B cell (primary cell): ENCODE measurements at regions not wholly inside any gene's neighbourhood (a gene's known extent, or its start where the extent isn't known, plus 50 kb on each side); places are given as distances from the start of the nearest gene placed in this dataset.

Experiments
- ATAC-seq: fragments of 200-7000 bp; cut with Tn5 transposase; one replicate; pipeline ENCODE4 v1.10.0; 2021; ENCODE audit warnings: low read depth, mild to moderate bottlenecking, moderate number of reproducible peaks, moderate library complexity
- CTCF ChIA-PET: fragments of 350-600 bp; sonication (Branson Sonifier 250); formaldehyde crosslinking; loops from one replicate; lab custom pipeline; 2021; ENCODE audit warnings: antibody characterized with exemption, inconsistent platforms; lab: Charles Lee
- POLR2A ChIA-PET: fragments of 350-600 bp; sonication (Branson Sonifier 250); formaldehyde crosslinking; loops from one replicate; lab custom pipeline; 2021; ENCODE audit warnings: antibody characterized with exemption; lab: Charles Lee
- DNase-seq: peaks from one replicate; pipeline ENCODE4 v3.0.0; 2013
- H2AFZ ChIP-seq: 2 replicates; pipeline ENCODE4 v1.6.1; 2012; ENCODE audit warnings: mild to moderate bottlenecking, low read depth, low read length; ENCODE audit not compliant: insufficient read depth, poor library complexity, severe bottlenecking
- H3K27ac ChIP-seq, 2 donors: 1 replicate in 1 of 2; 2 replicates in 1 of 2; pipeline ENCODE4 v1.5.1; 2012 to 2013; ENCODE audit warnings: low read length in 2 of 2, mild to moderate bottlenecking in 2 of 2, moderate library complexity in 1 of 2
- H3K27me3 ChIP-seq, 4 experiments: fragments of 200-600 bp in 1 of 4; sonication (generic) in 1 of 4; replicated peaks in 1 of 4; 1 replicate in 2 of 4; 2 replicates in 2 of 4; pipeline versions ENCODE4 v1.6.1 to v1.7.0; 2013 to 2016; ENCODE audit warnings: low read length in 3 of 4, mild to moderate bottlenecking in 2 of 4, mixed read lengths in 1 of 4, moderate library complexity in 1 of 4; ENCODE audit not compliant: insufficient read depth in 4 of 4, control insufficient read depth in 3 of 4; ENCODE audit errors: control extremely low read depth in 1 of 4
- H3K36me3 ChIP-seq, 2 experiments: replicated peaks in 1 of 2; 1 replicate in 1 of 2; 2 replicates in 1 of 2; pipeline versions ENCODE4 v1.6.1 to v1.7.1; 2013; ENCODE audit warnings: low read length in 1 of 2; ENCODE audit not compliant: insufficient read depth in 2 of 2, control insufficient read depth in 1 of 2; ENCODE audit errors: control extremely low read depth in 1 of 2, extremely low read depth in 1 of 2
- H3K4me1 ChIP-seq, 2 donors: fragments of 200-600 bp in 1 of 2; sonication (generic) in 1 of 2; 1 replicate in 1 of 2; 2 replicates in 1 of 2; pipeline versions ENCODE4 v1.5.1 to v1.6.1; 2013 to 2017; ENCODE audit warnings: low read length in 2 of 2; ENCODE audit not compliant: control insufficient read depth in 2 of 2, insufficient read depth in 2 of 2
- H3K4me2 ChIP-seq: replicated peaks from 2 replicates; pipeline ENCODE3; 2012; ENCODE audit warnings: mild to moderate bottlenecking, low read depth, low read length; ENCODE audit not compliant: poor library complexity, severe bottlenecking
- H3K4me3 ChIP-seq, 5 experiments: fragments of 200-600 bp in 1 of 5; sonication (generic) in 1 of 5; 1 replicate in 3 of 5; 2 replicates in 2 of 5; pipeline versions ENCODE4 v1.5.1 to v1.7.0; 2011 to 2016; ENCODE audit warnings: low read length in 4 of 5, mild to moderate bottlenecking in 4 of 5, low read depth in 2 of 5, control low read depth in 1 of 5, moderate library complexity in 1 of 5; ENCODE audit not compliant: insufficient read depth in 1 of 5; ENCODE audit errors: control extremely low read depth in 1 of 5, extremely low read depth in 1 of 5
- H3K79me2 ChIP-seq: fragments of 200-600 bp; sonication (generic); one replicate; pipeline ENCODE4 v1.6.0; 2016; ENCODE audit warnings: low read length; ENCODE audit not compliant: control insufficient read depth, insufficient read depth
- H3K9ac ChIP-seq: fragments of 200-600 bp; sonication (generic); 2 replicates; pipeline ENCODE4 v1.6.1; 2017; ENCODE audit warnings: mild to moderate bottlenecking, low read length, moderate library complexity
- H3K9me3 ChIP-seq, 3 donors: one replicate each; pipeline versions ENCODE4 v1.6.1 to v1.7.1; 2013; ENCODE audit warnings: low read length in 2 of 3; ENCODE audit not compliant: control insufficient read depth in 2 of 3, insufficient read depth in 1 of 3; ENCODE audit errors: control extremely low read depth in 1 of 3
- H4K20me1 ChIP-seq: 2 replicates; pipeline ENCODE4 v1.6.0; 2012; ENCODE audit warnings: mild to moderate bottlenecking, low read length; ENCODE audit not compliant: insufficient read depth, control insufficient read depth, poor library complexity, severe bottlenecking
- H3K27ac Mint-ChIP-seq: one replicate; pipeline ENCODE4 v1.8.0; 2021; ENCODE audit warnings: mixed read lengths
- H3K27me3 Mint-ChIP-seq: one replicate; pipeline ENCODE4 v1.8.0; 2021; ENCODE audit warnings: mixed read lengths
- H3K4me1 Mint-ChIP-seq: one replicate; pipeline ENCODE4 v1.8.0; 2021; ENCODE audit warnings: mixed read lengths
- H3K4me3 Mint-ChIP-seq: one replicate; pipeline ENCODE4 v1.8.0; 2021; ENCODE audit warnings: mixed read lengths
- H3K9me3 Mint-ChIP-seq: one replicate; pipeline ENCODE4 v1.8.0; 2022; ENCODE audit warnings: mixed read lengths; ENCODE audit not compliant: insufficient read depth
- CTCF ChIP-seq: fragments of 200-600 bp; IDR thresholded peaks from one replicate; pipeline ENCODE4 v1.8.0; 2022; ENCODE audit warnings: antibody characterized with exemption, mild to moderate bottlenecking
- EZH2 ChIP-seq: IDR thresholded peaks from 2 replicates; pipeline ENCODE4 v1.6.1; 2012; ENCODE audit warnings: borderline replicate concordance, low read depth, mild to moderate bottlenecking, moderate library complexity, low read length; ENCODE audit not compliant: insufficient read depth, poor library complexity, severe bottlenecking
- WGBS: methylation state at CpG from one replicate; pipeline ENCODE4 v1.1.5; 2013; ENCODE audit warnings: missing lambda C conversion rate; ENCODE audit not compliant: insufficient coverage; 5-methylcytosine and 5-hydroxymethylcytosine counted together
- intact Hi-C: fragments of 100-400 bp; cut with micrococcal nuclease; formaldehyde crosslinking; loops from one replicate; pipeline ENCODE4 v1.10.0; 2022

DNA sequence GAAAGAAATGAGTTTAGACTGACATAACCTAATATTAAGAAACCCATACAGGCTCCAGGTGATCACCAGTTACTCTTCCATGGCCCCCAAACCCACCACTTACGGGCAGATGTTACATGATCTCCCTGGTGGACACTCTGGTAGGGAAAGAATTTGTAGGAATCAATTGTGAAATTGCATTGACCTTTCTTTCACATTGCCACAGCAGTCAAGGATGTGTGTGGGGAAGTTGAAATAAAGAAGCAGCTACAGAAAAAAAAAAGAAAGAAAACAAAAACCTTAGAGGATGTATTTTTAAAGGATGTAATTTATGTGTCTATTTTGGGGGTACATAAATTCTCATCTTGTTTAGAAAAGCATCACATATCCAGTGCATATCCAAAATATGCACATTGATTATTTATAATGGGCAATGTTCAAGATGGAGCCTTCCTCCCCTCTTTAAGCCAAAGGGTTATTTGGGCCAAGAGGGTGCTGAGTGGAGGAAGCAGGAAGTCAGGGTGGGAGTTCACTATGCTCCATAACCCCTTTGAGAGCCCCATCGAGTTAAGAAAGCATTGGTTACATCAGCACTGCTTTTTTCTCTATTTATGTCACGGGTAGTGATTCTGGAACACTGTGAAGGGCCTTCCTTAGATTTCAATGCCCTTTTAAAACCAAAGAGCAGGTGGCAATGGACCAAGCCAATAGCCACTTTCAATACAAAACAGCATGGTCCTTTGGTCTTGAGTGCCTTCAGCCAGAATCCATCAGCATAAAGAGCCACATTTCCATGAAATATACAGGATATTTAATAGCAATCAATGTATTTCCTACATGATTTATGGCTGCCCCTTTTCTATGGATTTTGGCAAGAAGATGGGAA, 169.6 kb downstream of the LACC1 start:
- H3K4me1 Mint-ChIP-seq = no peaks in the 10 kb centered on the region
- H3K4me3 Mint-ChIP-seq = no peak overlapping the region
- Histone ChIP-seq H4K20me1 (no peaks in the 10 kb centered on the region), H3K4me2 (no peak overlapping the region), H3K4me3 (no peak overlapping the region), H3K79me2 (no peaks in the 10 kb centered on the region), H3K27ac (no peak overlapping the region), H3K9ac (no peak overlapping the region), H3K36me3 (no peaks in the 10 kb centered on the region), H3K4me1 (no peaks in the 10 kb centered on the region), H3K27me3 (peaks cover 0 to 4% (median 2%) of the 10 kb centered on the region in 4 experiments), H3K9me3 (no peaks in the 10 kb centered on the region), H2AFZ (no peak overlapping the region)
- peaks cover 42% of the 10 kb centered on the region for H3K27me3 Mint-ChIP-seq
- ATAC-seq (no peak), DNase-seq (no peak)
- no peaks in the 10 kb centered on the region for H3K9me3 Mint-ChIP-seq
- intact Hi-C loops = no loop called here
- POLR2A ChIA-PET = no interaction called here
- TF ChIP-seq EZH2 = no peak
- no peak for TF ChIP-seq CTCF
- 32% methylated on average over 2 of the region's 3 CpGs for WGBS
- CTCF ChIA-PET = interaction anchor here (1.0 to 6.1 kb wide), 6 partner anchors 144 to 422 kb away, joined by 3 to 48 read pairs (median 6); no protein-coding TSS in a partner anchor
- no peak overlapping the region for H3K27ac Mint-ChIP-seq

DNA sequence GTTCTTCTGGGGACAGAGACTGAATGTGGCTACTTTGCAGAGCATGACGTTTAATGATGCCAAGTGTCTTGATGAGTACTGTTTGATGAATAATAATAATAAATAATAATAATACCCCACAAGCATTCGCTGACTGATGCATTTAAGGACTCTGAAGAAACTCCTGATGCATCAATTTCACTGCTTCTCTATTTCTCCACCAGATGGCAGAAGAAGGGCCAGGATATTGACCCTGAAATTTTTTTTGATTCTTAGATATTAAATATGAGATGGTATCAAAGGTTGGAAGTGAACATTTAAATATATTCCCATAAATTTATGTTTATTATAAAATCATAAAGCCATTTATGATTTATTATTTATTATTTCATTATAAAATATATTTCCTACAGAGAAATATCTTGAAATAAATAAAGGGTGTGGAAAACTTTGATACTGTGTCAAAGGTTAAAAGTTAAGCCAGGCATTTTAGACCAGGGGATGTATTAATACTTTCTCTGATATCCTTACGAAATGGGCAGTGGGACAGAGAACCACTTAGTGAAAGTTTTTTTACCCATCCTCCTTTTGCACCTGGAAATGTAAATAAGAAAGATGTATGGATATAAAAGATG, 170.9 kb downstream of the LACC1 start:
- no peaks in the 10 kb centered on the region for H3K9me3 Mint-ChIP-seq
- no peak overlapping the region for H3K27ac Mint-ChIP-seq
- POLR2A ChIA-PET = no interaction called here
- peak; percentile 50 for DNase-seq
- H3K27ac ChIP-seq = no peak overlapping the region
- no peaks in the 10 kb centered on the region for H3K79me2 ChIP-seq
- CTCF ChIA-PET = interaction anchor here (1.2 to 2.9 kb wide), 3 partner anchors 11 to 387 kb away, joined by 4 to 44 read pairs (median 9); no protein-coding TSS in a partner anchor
- no peaks in the 10 kb centered on the region for H3K4me1 ChIP-seq
- H3K27me3 ChIP-seq = peaks cover 0 to 4% (median 2%) of the 10 kb centered on the region in 4 experiments
- H4K20me1 ChIP-seq = no peaks in the 10 kb centered on the region
- H3K9ac ChIP-seq = no peak overlapping the region
- no peaks in the 10 kb centered on the region for H3K4me1 Mint-ChIP-seq
- H3K27me3 Mint-ChIP-seq = peaks cover 46% of the 10 kb centered on the region
- TF ChIP-seq CTCF (peak; percentile 91), EZH2 (no peak)
- intact Hi-C loops = loop anchor here (1.0 to 5.0 kb wide), 3 partner anchors 143 to 421 kb away; no protein-coding TSS in a partner anchor
- no peaks in the 10 kb centered on the region for H3K36me3 ChIP-seq
- no peak overlapping the region for H3K4me3 Mint-ChIP-seq
- H2AFZ ChIP-seq = no peak overlapping the region
- no peaks in the 10 kb centered on the region for H3K9me3 ChIP-seq
- ATAC-seq = peak; percentile 31
- H3K4me2 ChIP-seq = no peak overlapping the region
- no peak overlapping the region for H3K4me3 ChIP-seq
- no CpG with 5 or more reads among the region's 3 CpGs for WGBS
